ENCODE measurements at regions not wholly inside any gene's neighbourhood (a gene's known extent, or its start where the extent isn't known, plus 50 kb on each side); places are given as distances from the start of the nearest gene placed in this dataset.

DNA sequence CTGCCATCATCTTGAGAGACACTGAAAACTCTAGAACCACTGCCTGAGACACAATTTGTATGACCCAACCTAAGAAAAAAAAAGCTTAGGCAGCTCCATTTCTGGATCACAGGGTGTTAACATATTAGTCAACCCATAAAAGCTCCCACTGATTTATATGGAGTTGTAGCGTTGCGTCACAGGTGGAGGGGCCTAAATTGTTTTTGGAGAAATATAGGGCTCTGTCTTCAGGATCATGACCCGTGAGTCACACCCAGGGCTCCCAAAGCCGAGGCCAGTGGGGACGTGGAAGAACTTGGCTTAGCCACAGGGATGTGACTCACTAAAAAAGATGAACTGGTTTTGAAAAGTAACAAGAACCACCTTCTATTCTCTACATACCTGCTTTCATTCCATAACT lies 116.5 kb upstream of the BMP2 start:
- no TSS peak for BruUV-seq (replicated peaks)
- H3K4me2 ChIP-seq (ENCODE audit: low read depth, low read length): no peak overlapping the region
- H3K36me3 ChIP-seq (replicated peaks in 1 of 2; ENCODE audit: control insufficient read depth in 1 of 2, insufficient read depth in 2 of 2, low read length in 2 of 2): no peaks in the 10 kb centered on the region
- no peaks in the 10 kb centered on the region for H4K20me1 ChIP-seq (ENCODE audit: insufficient read depth, low read length)
- 25% methylated on average over 5 of the region's 5 CpGs for WGBS (ENCODE audit: low lambda C conversion rate)
- H3K9me3 ChIP-seq (ENCODE audit: low read length): no peaks in the 10 kb centered on the region
- no peak overlapping the region for H2AFZ ChIP-seq (ENCODE audit: low read length)
- FAIRE-seq (no peak), DNase-seq (ENCODE audit: low spot score) (no peak), ATAC-seq (no peak)
- H3K27me3 ChIP-seq (ENCODE audit: control insufficient read depth in 1 of 2, insufficient read depth in 2 of 2, low read length in 2 of 2): no peaks in the 10 kb centered on the region
- no peak overlapping the region for H3K4me3 ChIP-seq (replicated peaks in 1 of 3; ENCODE audit: insufficient read depth in 1 of 3, low read depth in 2 of 3, low read length in 3 of 3)
- ChIA-PET POLR2A (no interaction called here), CTCF (ENCODE audit: low intra/inter-chr PET ratio, low total read pairs) (no interaction called here)
- in situ Hi-C loops (cut with HindIII; ENCODE audit: extremely low pct_ligation_motif_present, low pct_unique_long_range_greater_than_20kb): no loop called here
- no peak overlapping the region for H3K27ac ChIP-seq (ENCODE audit: extremely low read length, insufficient read depth, low read length)
- TF ChIP-seq HNRNPL (IDR thresholded peaks at IDR 0.05; ENCODE audit: low read depth, low read length) (no peak), ZNF382 (CRISPR knock-in tag; IDR thresholded peaks at IDR 0.05; ENCODE audit: borderline replicate concordance) (no peak), ZNF567 (CRISPR knock-in tag; IDR thresholded peaks at IDR 0.05; ENCODE audit: borderline replicate concordance) (no peak), RFX5 (IDR thresholded peaks at IDR 0.05; ENCODE audit: low read depth, low read length) (no peak), ZNF839 (CRISPR knock-in tag; IDR thresholded peaks at IDR 0.05; ENCODE audit: borderline replicate concordance) (no peak), CHD4 (IDR thresholded peaks at IDR 0.05; ENCODE audit: borderline replicate concordance, low read length) (no peak), ZNF496 (CRISPR knock-in tag; IDR thresholded peaks at IDR 0.05; ENCODE audit: insufficient replicate concordance) (no peak), JUN (CRISPR knock-in tag; IDR thresholded peaks at IDR 0.05) (no peak), ZNF761 (CRISPR knock-in tag; conservative IDR thresholded peaks at IDR 0.05) (no peak), ZNF713 (CRISPR knock-in tag; IDR thresholded peaks at IDR 0.05) (no peak), SMAD9 (CRISPR knock-in tag; IDR thresholded peaks at IDR 0.05) (no peak), ZBTB42 (CRISPR knock-in tag; IDR thresholded peaks at IDR 0.05) (no peak)
- TF ChIP-seq, protein P1, sequence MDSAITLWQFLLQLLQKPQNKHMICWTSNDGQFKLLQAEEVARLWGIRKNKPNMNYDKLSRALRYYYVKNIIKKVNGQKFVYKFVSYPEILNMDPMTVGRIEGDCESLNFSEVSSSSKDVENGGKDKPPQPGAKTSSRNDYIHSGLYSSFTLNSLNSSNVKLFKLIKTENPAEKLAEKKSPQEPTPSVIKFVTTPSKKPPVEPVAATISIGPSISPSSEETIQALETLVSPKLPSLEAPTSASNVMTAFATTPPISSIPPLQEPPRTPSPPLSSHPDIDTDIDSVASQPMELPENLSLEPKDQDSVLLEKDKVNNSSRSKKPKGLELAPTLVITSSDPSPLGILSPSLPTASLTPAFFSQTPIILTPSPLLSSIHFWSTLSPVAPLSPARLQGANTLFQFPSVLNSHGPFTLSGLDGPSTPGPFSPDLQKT (CRISPR knock-in tag; IDR thresholded peaks at IDR 0.05; ENCODE audit: borderline replicate concordance): no peak
- TF ChIP-seq, protein P2, sequence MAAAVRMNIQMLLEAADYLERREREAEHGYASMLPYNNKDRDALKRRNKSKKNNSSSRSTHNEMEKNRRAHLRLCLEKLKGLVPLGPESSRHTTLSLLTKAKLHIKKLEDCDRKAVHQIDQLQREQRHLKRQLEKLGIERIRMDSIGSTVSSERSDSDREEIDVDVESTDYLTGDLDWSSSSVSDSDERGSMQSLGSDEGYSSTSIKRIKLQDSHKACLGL (CRISPR knock-in tag; IDR thresholded peaks at IDR 0.05): no peak
- H3K4me1 ChIP-seq (ENCODE audit: insufficient read depth, low read length): no peaks in the 10 kb centered on the region
- intact Hi-C loops (cut with micrococcal nuclease; ENCODE audit: unreplicated experiment): no loop called here
- no peak overlapping the region for H3K9ac ChIP-seq (ENCODE audit: insufficient read depth, low read depth, low read length)
- no peaks in the 10 kb centered on the region for H3K79me2 ChIP-seq (ENCODE audit: insufficient read depth, low read length)
